Stimulated activated CD4-positive, alpha-beta T cell treated with anti-CD3 and anti-CD28 coated beads, Interleukin-2, amount 100 ng/mL, for 24 hours (primary cell): ENCODE measurements at regions not wholly inside any gene's neighbourhood (a gene's known extent, or its start where the extent isn't known, plus 50 kb on each side); places are given as distances from the start of the nearest gene placed in this dataset.
"Not testable (repeated sequence)": the region's sequence is repeated elsewhere in the genome, so short reads cannot be mapped to it uniquely, and the experiment has no call there.

ENCODE experiments used
- DNase-seq, 2 donors: peaks; one replicate each; pipeline ENCODE4 v3.0.0-alpha.2; 2020

GRCh38 chr12:56872366-56872765 lies 61.8 kb downstream of the SDR9C7 start:
- no peak for DNase-seq

- no peak for DNase-seq
Observed at GRCh38 chr12:56867216-56867615, 67.0 kb downstream of the SDR9C7 start.

- no peak for DNase-seq
Observed at GRCh38 chr12:56866493-56866892, 67.7 kb downstream of the SDR9C7 start.

GRCh38 chr12:56864318-56864717 lies 69.9 kb downstream of the SDR9C7 start:
- no peak for DNase-seq

GRCh38 chr12:56863789-56864188 lies 70.4 kb downstream of the SDR9C7 start:
- DNase-seq: no peak

- no peak for DNase-seq
Observed at GRCh38 chr12:56862264-56862663, 71.9 kb downstream of the SDR9C7 start.

GRCh38 chr12:56853392-56853978 lies 80.7 kb downstream of the SDR9C7 start:
- not testable (repeated sequence) for DNase-seq

GRCh38 chr12:56851462-56851861 lies 82.7 kb downstream of the SDR9C7 start:
- no peak for DNase-seq

- DNase-seq: no peak
Observed at GRCh38 chr12:56840922-56841321, 77.8 kb downstream of the HSD17B6 start.

- DNase-seq: peak; percentile 19 to 45
Observed at GRCh38 chr12:56839915-56840325, 76.8 kb downstream of the HSD17B6 start.

GRCh38 chr12:56839489-56839848 lies 76.3 kb downstream of the HSD17B6 start:
- no peak for DNase-seq

- DNase-seq: no peak
Observed at GRCh38 chr12:56838621-56839488, 75.7 kb downstream of the HSD17B6 start.
